Stimulated activated CD8-positive, alpha-beta memory T cell treated with anti-CD3 and anti-CD28 coated beads, Interleukin-4, amount 100 ng/mL, for 1 hour (primary cell): ENCODE measurements at regions not wholly inside any gene's neighbourhood (a gene's known extent, or its start where the extent isn't known, plus 50 kb on each side); places are given as distances from the start of the nearest gene placed in this dataset.

Experiments
- DNase-seq, 2 donors: peaks; one replicate each; pipeline ENCODE4 v3.0.0-alpha.2; 2020; ENCODE audit warnings: low read depth in 2 of 2, low spot score in 1 of 2

DNA sequence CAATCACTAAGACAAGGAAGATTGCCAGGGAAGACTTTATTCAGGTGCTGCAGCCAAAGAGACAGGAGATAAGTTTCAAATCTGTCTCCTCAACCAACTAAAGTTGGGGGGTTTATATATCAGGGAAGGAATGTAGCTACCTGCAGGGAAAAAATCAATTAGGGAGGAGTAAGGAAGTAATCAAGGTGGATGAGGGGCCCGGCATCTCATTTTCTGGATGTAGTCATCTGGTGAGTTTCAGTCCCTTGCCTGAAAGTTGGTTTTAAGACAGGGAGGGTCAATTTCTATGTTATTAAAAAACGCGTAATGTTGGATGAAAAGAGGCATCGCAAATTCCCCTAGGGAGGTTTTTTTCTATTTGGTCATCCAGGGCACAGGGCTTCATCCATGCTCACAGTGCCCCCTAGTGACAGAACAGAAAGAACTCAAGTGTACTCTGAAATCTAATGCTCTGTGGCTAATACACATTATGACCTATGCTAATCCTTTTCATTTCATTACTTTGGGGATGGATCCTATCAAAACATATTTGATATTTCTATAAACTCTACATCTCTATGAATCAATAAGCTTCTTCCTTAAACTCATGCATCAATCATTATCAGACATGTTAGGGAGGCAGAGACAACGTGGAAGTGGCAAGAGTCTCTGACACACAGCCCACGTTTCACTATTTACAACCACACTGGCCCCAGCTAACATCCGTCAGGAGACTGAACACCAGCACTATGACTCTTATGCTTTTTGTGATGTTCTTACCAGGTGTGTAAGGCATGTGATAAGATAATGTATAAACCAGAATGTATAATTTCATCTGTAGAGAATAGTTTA, 1577.0 kb upstream of the TENM3 start:
- DNase-seq = no peak

DNA sequence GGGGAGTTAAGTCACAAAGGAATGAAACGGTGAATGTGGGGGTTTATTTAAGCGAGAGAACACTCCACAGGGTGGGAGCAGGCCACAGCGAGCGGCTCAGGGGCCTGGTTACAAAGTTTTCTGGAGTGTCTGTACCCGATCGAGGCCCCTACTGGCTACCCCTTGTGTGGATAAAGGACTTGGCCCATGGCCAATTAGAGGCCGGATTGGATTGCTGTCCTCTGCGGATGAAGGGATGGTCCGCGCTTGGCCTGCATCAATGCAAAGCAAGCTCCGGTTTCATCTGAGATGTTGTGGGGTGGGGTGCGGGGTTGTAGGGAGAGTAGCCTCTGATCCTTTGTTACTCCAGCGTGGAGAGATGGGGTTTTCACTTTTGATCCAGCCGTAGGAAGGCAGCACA, 1574.5 kb upstream of the TENM3 start:
- DNase-seq = no peak

DNA sequence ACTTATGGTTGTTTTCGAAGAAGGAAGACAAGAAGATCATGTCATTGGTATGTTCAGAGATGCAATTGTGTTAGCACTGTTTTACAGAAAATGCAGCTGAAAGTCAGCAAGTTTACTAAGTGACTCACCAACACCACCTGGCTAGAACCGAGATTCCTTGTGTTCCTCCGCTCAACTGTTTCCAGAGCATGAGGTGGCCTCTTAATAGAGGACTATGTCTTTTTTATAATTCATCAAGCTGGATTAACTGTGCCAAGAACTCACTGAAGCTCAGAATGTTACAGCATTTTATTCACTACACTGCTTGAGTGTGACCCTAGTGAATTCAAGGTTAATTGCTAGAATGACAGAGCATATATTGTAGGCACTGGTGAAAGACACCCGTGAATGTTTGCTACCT, 1573.5 kb upstream of the TENM3 start:
- no peak for DNase-seq

DNA sequence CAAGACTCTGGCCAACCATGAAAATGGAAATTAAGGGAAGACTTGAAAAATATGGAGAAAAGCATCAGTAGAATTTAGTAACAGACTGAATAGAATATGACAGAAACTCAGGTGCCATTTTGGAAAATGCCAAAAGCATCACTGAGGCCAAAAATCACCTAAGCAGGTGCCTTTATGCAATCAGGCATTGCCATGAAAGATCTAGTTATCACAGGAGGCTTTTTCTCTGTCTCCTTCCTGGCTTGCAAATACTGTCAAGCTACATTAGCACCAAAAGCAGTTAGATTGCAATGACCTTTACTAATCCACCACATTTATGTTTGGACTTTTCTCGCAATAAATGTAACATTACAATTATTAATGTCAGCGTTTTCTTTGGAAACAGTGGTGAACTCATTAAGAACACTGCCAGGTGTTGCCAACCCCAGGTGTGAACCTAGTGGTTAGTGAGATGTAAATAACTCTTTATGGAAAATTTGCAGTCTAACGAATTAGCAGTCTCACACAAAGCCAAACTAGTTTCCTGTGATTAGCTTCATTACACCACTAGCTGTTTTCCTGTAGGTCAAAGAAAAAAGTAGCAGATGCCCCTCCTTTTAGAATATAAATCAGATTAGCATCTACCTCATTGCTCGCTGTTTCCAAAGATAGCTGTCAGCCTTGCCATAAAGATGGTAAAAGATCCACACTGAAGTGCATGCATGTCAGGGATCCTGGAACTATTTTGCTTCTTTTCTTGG, 1568.4 kb upstream of the TENM3 start:
- no peak for DNase-seq

DNA sequence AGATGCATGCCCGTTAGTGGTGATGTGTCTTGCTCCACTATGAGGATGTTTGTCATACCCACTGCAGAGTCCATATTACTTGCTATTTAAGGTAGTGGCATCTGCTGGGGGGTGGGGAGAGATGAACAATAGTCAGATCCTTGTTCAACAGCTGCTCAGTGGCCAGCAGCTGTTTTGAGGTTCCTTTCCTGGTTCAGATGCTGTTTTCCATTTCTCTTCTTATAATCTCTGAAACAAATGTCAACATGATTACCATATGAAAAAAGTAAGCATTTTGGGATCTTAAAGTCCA, 1567.9 kb upstream of the TENM3 start:
- no peak for DNase-seq

DNA sequence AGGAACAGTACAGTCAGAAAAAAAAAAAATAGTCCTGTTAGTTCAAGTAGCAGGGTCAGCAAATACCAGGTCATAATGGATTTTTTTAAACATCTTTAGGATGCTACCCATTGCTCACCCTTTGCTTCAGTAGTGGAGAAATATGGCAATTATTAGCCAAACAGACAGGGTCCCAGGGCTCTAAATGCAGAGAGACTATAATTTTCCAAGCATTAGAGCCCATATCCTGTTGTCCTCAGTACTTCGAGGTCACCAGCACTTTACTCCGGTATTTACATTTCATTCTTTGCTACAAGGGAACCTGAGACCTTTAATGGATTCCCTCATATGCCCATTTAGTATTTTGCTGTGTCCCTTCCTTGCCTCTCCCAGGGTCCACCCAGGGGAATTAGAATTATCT, 1562.9 kb upstream of the TENM3 start:
- DNase-seq = no peak

DNA sequence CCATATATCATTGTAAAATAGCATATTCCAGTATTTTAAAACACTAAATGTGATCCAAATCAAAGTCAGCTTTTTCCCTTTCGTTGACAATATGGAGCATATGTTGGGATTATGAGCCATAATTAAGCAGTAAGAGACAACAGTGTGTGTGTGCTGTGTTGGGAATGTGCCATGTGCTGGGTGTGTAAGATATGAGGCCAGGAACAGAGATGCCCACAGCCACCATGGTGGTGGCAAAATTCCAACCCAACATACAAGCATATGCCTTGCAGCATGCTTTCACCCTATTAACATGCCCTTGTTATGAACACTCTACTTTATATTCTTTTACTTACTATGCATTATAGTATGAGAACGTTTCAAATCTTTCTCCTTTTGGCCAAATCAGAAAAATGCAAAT, 1560.4 kb upstream of the TENM3 start:
- DNase-seq = no peak

DNA sequence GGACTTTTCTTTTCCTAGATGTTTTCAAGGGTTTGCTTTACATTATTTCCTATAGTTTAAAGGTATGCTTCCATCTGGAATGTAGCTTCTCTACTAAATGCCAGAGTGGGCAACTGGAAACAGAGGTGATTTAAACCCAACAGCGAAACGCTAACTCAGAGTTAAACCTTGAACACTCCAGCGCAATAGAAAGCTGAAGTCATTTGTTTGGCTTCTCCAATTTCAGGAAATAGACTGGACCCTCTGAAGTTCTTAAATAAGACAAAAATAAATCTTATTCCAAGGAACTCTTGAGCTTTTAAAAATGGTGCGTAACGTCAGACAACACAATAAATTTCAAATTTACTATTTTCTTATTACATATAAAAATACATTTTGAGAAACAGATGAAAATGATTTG, 1560.0 kb upstream of the TENM3 start:
- DNase-seq = no peak

DNA sequence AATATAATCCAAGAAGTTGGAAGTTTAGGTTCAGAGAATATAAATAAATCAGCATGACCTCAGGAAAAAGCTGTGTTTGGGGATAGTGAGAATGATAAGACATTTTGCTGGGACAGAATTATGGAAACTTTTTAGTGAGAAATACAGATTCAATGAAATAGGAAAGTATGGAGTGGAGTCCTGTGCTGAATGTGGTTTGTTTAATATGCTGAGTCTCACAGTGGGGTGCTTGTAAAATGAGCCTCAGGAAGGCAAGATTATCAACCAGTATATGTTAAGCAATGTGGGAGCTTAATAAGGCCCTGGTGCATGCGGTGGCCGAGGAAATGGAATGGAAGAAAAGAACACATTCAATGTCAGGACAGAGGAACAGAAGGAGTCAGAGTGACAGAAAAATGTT, 1554.7 kb upstream of the TENM3 start:
- no peak for DNase-seq

DNA sequence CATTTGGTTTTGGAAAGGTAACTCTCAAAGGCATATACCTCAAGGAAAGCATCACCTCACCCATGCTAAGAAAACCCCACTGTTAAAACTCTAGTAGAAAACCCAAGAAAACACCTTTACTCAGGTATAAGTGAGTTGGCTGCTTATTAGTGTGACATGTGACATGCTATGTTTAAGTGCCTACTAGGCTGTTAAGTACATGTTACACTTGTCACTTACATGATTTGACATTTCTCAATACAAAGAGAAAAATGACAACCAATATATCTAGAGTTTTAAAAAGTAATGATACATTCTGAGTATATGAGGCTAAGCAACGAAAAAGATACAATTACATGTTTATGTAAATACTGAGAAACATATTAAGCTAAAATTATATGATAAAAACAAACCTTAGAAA, 1548.3 kb upstream of the TENM3 start:
- DNase-seq = no peak

DNA sequence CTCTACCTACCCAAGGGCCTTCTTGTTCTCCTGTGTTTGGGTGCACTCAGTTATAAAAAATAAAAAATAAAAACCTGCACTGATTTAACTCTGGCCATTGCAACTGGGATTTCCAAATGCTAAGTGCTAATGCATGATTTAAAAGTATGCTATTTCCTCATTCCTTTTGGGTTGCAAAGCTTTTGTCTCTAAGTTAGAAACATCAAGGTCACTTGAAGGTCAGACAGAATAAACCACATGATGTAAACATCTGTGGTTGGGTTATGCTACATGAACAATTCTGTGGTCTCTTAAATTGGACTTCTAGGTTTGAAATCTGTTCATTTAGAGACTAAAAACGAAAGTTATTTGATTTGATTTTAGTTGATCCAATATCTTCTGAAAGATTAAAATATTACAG, 1547.4 kb upstream of the TENM3 start:
- no peak for DNase-seq

DNA sequence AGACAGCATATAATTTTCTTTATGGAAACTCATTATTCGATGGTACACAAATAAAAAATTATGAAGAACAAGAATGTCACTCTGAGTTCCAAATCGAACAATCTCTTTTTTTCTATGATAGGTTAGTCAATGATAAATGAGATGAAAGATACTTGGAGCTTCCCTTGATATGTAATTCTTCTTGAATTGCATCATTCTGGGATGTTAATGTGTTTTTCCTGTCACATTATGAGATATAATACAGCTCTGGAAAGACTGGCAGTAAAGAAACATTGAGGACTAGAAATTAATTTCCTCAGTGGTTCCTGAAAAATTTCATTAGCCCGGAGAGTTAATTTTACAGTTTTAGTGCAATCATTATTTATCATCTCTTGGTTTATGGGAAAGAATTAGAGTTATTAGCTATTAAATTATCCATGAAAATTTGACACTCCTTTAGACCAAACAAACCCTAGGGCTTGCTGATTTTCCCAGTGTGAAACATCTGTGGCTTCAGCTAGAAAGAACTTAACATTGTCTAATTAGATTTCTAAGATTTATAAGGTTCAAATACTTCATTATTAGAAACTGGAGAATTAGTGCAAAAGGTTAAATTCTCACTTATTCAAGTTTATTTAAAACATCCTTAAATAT, 1546.6 kb upstream of the TENM3 start:
- no peak for DNase-seq

DNA sequence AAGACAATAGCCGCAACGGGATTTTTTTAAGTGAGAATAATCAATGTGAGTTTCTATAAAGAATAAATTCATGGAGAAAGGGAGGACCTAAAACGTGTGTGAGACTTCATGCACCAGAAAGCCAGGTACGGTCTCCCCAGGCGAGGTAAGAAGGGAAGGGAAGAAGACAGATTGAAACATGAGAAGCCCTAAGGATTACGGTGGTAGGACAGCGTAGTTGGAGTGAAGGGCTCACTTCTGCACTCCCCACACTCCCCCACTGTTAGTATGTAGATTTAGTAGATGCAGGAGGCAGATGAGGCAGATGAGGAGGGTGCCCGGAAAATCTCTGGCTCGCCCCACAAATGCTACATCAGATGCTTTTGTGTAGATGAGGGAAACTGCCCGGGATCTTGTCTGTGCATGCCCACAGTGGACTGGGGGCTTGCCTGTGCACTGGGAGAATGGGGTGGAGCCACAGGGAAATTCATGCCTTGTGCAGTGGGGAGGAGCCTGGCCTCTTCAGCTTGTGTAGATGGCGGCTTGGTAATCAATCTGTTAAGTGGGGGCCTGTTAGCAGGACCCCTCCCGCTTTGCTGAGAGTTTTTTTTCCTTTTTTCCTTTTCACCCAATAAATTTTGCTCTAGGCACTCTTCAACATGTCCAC, 1544.5 kb upstream of the TENM3 start:
- DNase-seq = no peak

DNA sequence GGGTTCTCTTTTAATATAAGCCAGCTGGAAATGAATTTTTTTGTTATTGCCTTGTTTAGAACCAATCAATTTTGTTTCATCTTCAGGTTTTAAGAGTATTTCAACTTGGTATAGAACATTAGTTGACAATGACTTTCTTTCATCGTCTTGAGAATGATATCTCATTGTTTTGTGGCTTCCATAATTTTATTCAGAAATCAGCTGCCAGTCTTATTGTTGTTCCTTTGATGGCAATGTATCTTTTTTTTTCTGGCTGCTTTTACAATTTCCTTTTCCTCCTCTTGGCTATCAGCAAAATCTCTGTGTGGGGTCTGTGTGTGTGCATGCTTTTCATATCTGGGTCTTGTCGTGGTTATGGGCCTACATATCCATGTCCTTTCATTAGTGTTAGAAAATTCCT, 1536.4 kb upstream of the TENM3 start:
- no peak for DNase-seq

DNA sequence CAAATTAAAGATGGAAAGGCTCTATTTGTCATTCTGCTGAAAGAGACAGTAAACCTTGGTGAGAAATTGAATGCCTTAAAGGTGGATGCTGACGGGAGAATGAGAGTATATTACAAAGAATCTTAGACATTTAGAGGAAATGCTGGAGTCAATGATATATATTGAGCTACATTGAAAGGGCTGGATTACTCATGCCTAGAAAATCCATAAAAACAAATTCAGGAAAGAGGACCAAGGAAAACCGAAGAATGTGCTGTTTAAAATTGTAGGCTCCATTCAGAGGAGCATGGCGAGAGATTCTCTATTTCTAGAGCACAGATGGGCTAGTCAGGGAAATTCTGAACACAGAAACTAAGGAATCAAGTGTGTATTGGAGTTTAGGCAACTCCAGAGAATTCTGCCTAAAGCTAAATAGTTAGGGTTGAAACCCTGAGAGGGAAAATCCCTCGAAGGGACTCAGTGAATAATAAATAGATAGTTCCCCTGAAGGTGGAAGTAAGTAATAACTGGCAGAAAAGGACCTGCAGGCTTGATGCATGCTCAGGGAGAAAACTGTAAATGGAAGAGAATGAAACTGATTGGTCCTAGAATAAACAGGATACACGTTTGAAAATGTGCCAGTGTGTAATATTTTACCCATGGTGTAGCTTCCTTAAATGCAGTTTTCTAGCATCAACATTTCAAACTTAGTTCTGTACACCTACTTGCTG, 1532.4 kb upstream of the TENM3 start:
- DNase-seq = no peak

DNA sequence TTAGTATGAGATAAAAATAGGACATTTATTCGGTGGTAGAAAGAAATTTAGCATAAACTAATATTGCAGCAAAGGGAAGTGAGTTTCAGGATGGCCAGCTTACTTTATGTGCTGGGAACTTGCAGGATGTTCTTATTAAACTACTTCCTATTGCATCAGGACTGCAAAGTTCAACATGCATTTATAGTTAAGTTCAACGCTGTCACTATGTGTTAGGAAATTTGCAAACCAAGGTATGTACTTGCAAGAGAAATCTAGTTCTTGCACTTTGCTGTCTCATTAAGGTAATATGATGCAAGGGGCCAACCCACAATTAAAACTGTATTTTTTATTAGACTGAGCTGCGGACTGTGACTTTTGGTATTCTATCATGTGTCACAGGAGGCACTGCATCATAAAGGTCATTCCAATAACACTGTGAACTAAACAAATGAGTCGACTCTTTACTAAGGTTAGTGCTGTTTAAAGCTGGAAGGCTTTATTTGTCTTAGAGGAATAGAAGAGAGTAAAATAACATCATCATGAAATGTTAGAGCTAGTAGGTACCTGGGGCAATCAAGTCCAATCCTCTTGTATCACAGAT, 1525.7 kb upstream of the TENM3 start:
- DNase-seq = no peak

DNA sequence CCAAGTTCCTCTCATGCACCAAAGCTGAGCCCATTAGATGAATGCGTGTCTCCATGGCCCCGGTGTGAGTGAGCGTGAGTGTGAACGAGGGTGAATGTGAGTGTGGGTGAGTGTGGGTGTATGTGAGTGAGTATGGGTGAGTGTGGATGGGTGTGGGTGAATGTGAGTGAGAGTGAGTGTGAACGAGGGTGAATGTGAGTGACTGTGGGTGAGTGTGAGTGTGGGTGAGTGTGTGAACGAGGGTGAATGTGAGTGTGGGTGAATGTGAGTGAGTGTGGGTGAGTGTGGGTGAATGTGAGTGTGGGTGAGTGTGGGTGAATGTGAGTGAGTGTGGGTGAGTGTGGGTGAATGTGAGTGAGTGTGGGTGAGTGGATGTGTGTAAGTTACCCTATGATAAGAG, 1521.8 kb upstream of the TENM3 start:
- DNase-seq = no peak

DNA sequence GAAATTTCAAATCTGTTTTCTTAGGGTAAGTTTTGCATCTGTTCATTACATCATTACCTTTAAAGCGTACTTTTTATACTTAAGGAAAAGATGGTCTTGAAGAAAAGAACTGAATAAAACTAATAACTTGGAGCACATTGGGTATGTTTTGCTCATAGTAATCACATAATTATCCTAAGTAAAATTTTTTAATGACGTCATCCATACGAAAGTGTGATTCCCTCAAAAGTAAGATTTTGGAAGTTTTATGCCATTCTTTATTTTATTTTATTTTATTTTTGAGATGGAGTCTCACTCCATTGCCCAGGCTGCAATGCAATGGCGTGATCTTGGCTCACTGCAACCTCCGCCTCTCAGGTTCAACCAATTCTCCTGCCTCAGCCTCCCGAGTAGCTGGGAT, 1516.6 kb upstream of the TENM3 start:
- DNase-seq = no peak

DNA sequence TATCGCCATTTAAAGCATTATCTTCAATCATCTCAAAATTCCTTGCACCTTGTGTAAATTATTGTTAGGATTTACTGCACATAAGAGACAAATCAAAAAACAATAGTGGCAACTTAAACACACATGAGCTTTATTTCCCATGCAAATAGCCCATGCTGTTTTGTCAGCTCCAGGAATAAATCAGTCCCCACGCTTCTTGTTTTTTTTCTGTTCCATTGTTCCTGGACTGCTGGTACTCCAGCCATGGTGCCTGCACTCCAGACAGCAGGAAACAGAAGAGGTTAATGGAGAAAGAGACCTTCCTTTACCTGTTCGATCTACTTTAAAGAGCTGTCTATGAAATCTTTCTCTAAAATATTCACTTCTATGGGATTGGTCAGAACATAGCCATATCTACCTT, 1515.7 kb upstream of the TENM3 start:
- DNase-seq = no peak

DNA sequence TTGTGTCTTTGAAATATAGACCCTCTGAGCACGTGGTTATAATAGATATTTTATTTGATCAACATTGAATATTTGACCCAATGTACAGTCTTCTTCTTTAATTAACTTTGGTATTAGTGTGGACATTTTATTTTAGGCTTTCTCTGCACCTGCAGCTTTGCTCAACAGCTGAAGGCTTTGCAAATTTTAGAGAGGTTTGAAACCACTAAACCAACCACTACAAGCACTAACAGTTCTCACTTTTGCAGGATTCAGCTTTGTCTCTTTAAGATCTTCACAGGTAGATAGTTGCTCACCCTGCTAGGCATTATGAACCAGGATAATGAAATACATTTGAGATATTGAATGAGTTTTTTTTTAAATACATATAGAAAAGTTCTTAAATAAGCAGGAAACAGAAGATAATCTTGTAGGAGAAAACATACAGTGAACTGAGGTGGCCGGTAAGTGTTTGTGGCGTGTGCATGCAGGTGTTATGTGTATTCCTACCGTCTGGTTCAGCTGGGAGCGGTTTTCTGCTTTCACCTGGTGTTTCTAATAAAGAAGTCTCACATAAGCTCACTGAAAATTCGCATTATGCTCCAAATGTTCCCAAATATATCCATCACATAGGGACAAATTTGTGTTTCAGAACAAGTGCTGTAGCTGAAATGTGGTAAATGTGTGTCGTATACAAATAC, 1508.3 kb upstream of the TENM3 start:
- no peak for DNase-seq

DNA sequence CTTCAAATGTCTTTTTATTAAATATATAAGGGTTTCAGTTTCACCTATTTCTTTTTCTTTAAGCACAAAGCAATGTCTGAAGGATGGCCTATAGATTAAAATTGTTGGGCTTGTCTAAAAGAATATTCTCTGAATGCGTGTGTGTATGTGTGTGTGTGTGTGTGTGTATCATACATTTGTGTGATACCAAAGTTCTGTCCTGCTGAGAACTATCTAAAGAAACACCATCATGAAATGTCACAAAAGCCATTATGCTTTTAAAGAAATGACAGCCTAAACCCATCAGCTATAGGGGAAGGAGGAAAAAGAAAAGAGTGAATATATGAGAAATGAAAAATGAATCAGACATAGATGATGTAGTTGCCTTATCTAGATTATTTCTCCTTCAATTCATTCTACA, 1501.5 kb upstream of the TENM3 start:
- no peak for DNase-seq
